Bronchial epithelial cell (primary cell): ENCODE measurements at regions not wholly inside any gene's neighbourhood (a gene's known extent, or its start where the extent isn't known, plus 50 kb on each side); places are given as distances from the start of the nearest gene placed in this dataset.

ENCODE experiments used
- DNase-seq: peaks from one replicate; pipeline ENCODE4 v3.0.0-alpha.2; 2010; ENCODE audit warnings: low read depth
- FAIRE-seq: peaks from 2 replicates; lab custom pipeline; 2011; peaks lifted over from hg19 to GRCh38; lab: Jason Lieb, UNC
- H3K27me3 ChIP-seq: 2 replicates; pipeline ENCODE4 v1.5.1; 2011; ENCODE audit warnings: low read length; ENCODE audit not compliant: control insufficient read depth, insufficient read depth
- H3K36me3 ChIP-seq: 2 replicates; pipeline ENCODE4 v1.5.1; 2011; ENCODE audit warnings: low read length; ENCODE audit not compliant: control insufficient read depth, insufficient read depth
- H3K4me3 ChIP-seq: 2 replicates; pipeline ENCODE4 v1.5.1; 2011; ENCODE audit warnings: mild to moderate bottlenecking, low read depth, low read length, control low read depth
- CTCF ChIP-seq: IDR thresholded peaks from 2 replicates; pipeline ENCODE4 v1.5.1; 2011; ENCODE audit warnings: mild to moderate bottlenecking, moderate library complexity, low read length, control low read depth, inconsistent platforms; ENCODE audit not compliant: insufficient read depth, severe bottlenecking

GRCh38 chr19:29320086-29320485 lies 107.1 kb upstream of the UQCRFS1 start:
- DNase-seq, result no peak
- no peak for TF ChIP-seq CTCF
- H3K36me3 ChIP-seq, result no peaks in the 10 kb centered on the region
- FAIRE-seq, result no peak
- no peaks in the 10 kb centered on the region for H3K27me3 ChIP-seq
- no peak overlapping the region for H3K4me3 ChIP-seq

GRCh38 chr19:29320618-29321017 lies 107.7 kb upstream of the UQCRFS1 start:
- H3K36me3 ChIP-seq, result no peaks in the 10 kb centered on the region
- FAIRE-seq (no peak), DNase-seq (no peak)
- no peak for TF ChIP-seq CTCF
- no peak overlapping the region for H3K4me3 ChIP-seq
- no peaks in the 10 kb centered on the region for H3K27me3 ChIP-seq

- no peak overlapping the region for H3K4me3 ChIP-seq
- no peaks in the 10 kb centered on the region for H3K27me3 ChIP-seq
- TF ChIP-seq CTCF, result no peak
- no peaks in the 10 kb centered on the region for H3K36me3 ChIP-seq
- FAIRE-seq, result no peak
- no peak for DNase-seq
Measured at GRCh38 chr19:29321116-29321515, 108.2 kb upstream of the UQCRFS1 start.

- no peak for DNase-seq
- H3K4me3 ChIP-seq, result no peak overlapping the region
- TF ChIP-seq CTCF, result no peak
- H3K36me3 ChIP-seq, result no peaks in the 10 kb centered on the region
- no peaks in the 10 kb centered on the region for H3K27me3 ChIP-seq
- FAIRE-seq, result no peak
Measured at GRCh38 chr19:29323021-29323430, 110.1 kb upstream of the UQCRFS1 start.

- H3K27me3 ChIP-seq, result no peaks in the 10 kb centered on the region
- H3K4me3 ChIP-seq, result no peak overlapping the region
- no peaks in the 10 kb centered on the region for H3K36me3 ChIP-seq
- DNase-seq, result no peak
- TF ChIP-seq CTCF, result no peak
- FAIRE-seq, result no peak
Measured at GRCh38 chr19:29323440-29324290, 110.7 kb upstream of the UQCRFS1 start.

- TF ChIP-seq CTCF, result no peak
- FAIRE-seq (no peak), DNase-seq (no peak)
- Histone ChIP-seq H3K36me3 (no peaks in the 10 kb centered on the region), H3K27me3 (no peaks in the 10 kb centered on the region), H3K4me3 (no peak overlapping the region)
Measured at GRCh38 chr19:29324291-29324680, 111.3 kb upstream of the UQCRFS1 start.
